ENCODE measurements at regions not wholly inside any gene's neighbourhood (a gene's known extent, or its start where the extent isn't known, plus 50 kb on each side); places are given as distances from the start of the nearest gene placed in this dataset.
"Not testable (repeated sequence)": the region's sequence is repeated elsewhere in the genome, so short reads cannot be mapped to it uniquely, and the experiment has no call there.

GRCh38 chr19:28296506-28296905 lies 916.4 kb downstream of the UQCRFS1 start:
- Mint-ChIP-seq H3K4me3 (no peak overlapping the region), H3K4me1 (no peaks in the 10 kb centered on the region), H3K36me3 (no peaks in the 10 kb centered on the region), H3K9me3 (peaks cover 0 to 4% (median 0%) of the 10 kb centered on the region in 6 donors), H3K27ac (no peak overlapping the region), H3K27me3 (ENCODE audit: low read depth in 3 of 3) (peaks cover 2 to 5% (median 4%) of the 10 kb centered on the region in 3 donors)
- no peak for DNase-seq

- not testable (repeated sequence) for H3K9me3 Mint-ChIP-seq; DNase-seq; H3K4me1 Mint-ChIP-seq; H3K4me3 Mint-ChIP-seq; H3K27me3 Mint-ChIP-seq (ENCODE audit: low read depth in 3 of 3); H3K27ac Mint-ChIP-seq; H3K36me3 Mint-ChIP-seq
These were observed 918.0 kb downstream of the UQCRFS1 start for GRCh38 chr19:28294975-28295374.

- Mint-ChIP-seq H3K9me3 (peaks cover 0 to 4% (median 0%) of the 10 kb centered on the region in 6 donors), H3K4me3 (no peak overlapping the region), H3K27me3 (ENCODE audit: low read depth in 3 of 3) (peaks cover 2 to 5% (median 4%) of the 10 kb centered on the region in 3 donors), H3K27ac (no peak overlapping the region), H3K4me1 (no peaks in the 10 kb centered on the region), H3K36me3 (no peaks in the 10 kb centered on the region)
- no peak for DNase-seq
These were observed 918.6 kb downstream of the UQCRFS1 start for GRCh38 chr19:28294395-28294794.

GRCh38 chr19:28293685-28294084 lies 919.3 kb downstream of the UQCRFS1 start:
- H3K27ac Mint-ChIP-seq, result no peak overlapping the region
- no peaks in the 10 kb centered on the region for H3K36me3 Mint-ChIP-seq
- peaks cover 4 to 6% (median 5%) of the 10 kb centered on the region in 3 donors for H3K27me3 Mint-ChIP-seq (ENCODE audit: low read depth in 3 of 3)

GRCh38 chr19:28292822-28293500 lies 920.0 kb downstream of the UQCRFS1 start:
- H3K27me3 Mint-ChIP-seq (ENCODE audit: low read depth in 3 of 3), result peaks cover 4 to 11% (median 5%) of the 10 kb centered on the region in 3 donors
- no peak for DNase-seq
- H3K4me1 Mint-ChIP-seq, result no peaks in the 10 kb centered on the region
- H3K27ac Mint-ChIP-seq, result no peak overlapping the region
- no peaks in the 10 kb centered on the region for H3K36me3 Mint-ChIP-seq
- H3K4me3 Mint-ChIP-seq, result no peak overlapping the region
- H3K9me3 Mint-ChIP-seq, result peaks cover 0 to 3% (median 0%) of the 10 kb centered on the region in 6 donors

More at GRCh38 chr19:28293685-28294084, 919.3 kb downstream of the UQCRFS1 start:
- DNase-seq, result no peak
- no peak overlapping the region for H3K4me3 Mint-ChIP-seq
- peaks cover 0 to 4% (median 0%) of the 10 kb centered on the region in 6 donors for H3K9me3 Mint-ChIP-seq
- no peaks in the 10 kb centered on the region for H3K4me1 Mint-ChIP-seq

- peaks cover 4 to 11% (median 5%) of the 10 kb centered on the region in 3 donors for H3K27me3 Mint-ChIP-seq (ENCODE audit: low read depth in 3 of 3)
- H3K4me3 Mint-ChIP-seq, result no peak overlapping the region
- H3K4me1 Mint-ChIP-seq, result no peaks in the 10 kb centered on the region
- peaks cover 0 to 4% (median 0%) of the 10 kb centered on the region in 6 donors for H3K9me3 Mint-ChIP-seq
- DNase-seq, result no peak
- H3K36me3 Mint-ChIP-seq, result no peaks in the 10 kb centered on the region
- H3K27ac Mint-ChIP-seq, result no peak overlapping the region
These were observed 921.1 kb downstream of the UQCRFS1 start for GRCh38 chr19:28291874-28292273.

- Mint-ChIP-seq H3K4me3 (no peak overlapping the region), H3K4me1 (no peaks in the 10 kb centered on the region), H3K9me3 (peaks cover 0 to 4% (median 0%) of the 10 kb centered on the region in 6 donors), H3K27ac (no peak overlapping the region), H3K27me3 (ENCODE audit: low read depth in 3 of 3) (peaks cover 4 to 11% (median 5%) of the 10 kb centered on the region in 3 donors), H3K36me3 (no peaks in the 10 kb centered on the region)
- no peak for DNase-seq
These were observed 921.8 kb downstream of the UQCRFS1 start for GRCh38 chr19:28290963-28291657.

GRCh38 chr19:28289295-28290063 lies 923.5 kb downstream of the UQCRFS1 start:
- no peaks in the 10 kb centered on the region for H3K4me1 Mint-ChIP-seq

GRCh38 chr19:28288572-28289264 lies 924.2 kb downstream of the UQCRFS1 start:
- no peaks in the 10 kb centered on the region for H3K4me1 Mint-ChIP-seq
- no peak overlapping the region for H3K4me3 Mint-ChIP-seq

More at GRCh38 chr19:28289295-28290063, 923.5 kb downstream of the UQCRFS1 start:
- DNase-seq, result no peak
- no peaks in the 10 kb centered on the region for H3K36me3 Mint-ChIP-seq
- H3K27me3 Mint-ChIP-seq (ENCODE audit: low read depth in 3 of 3), result peaks cover 4 to 11% (median 8%) of the 10 kb centered on the region in 3 donors
- H3K9me3 Mint-ChIP-seq, result peaks cover 0 to 4% (median 0%) of the 10 kb centered on the region in 6 donors
- H3K27ac Mint-ChIP-seq, result no peak overlapping the region
- H3K4me3 Mint-ChIP-seq, result no peak overlapping the region

GRCh38 chr19:28285917-28286316 lies 927.0 kb downstream of the UQCRFS1 start:
- Mint-ChIP-seq H3K4me1 (no peaks in the 10 kb centered on the region), H3K36me3 (no peaks in the 10 kb centered on the region), H3K9me3 (peaks cover 0 to 4% (median under 1%) of the 10 kb centered on the region in 6 donors), H3K27ac (no peak overlapping the region), H3K4me3 (no peak overlapping the region), H3K27me3 (ENCODE audit: low read depth in 3 of 3) (peaks cover 8 to 20% (median 9%) of the 10 kb centered on the region in 3 donors)
- DNase-seq, result no peak

More at GRCh38 chr19:28288572-28289264, 924.2 kb downstream of the UQCRFS1 start:
- DNase-seq, result no peak
- no peaks in the 10 kb centered on the region for H3K36me3 Mint-ChIP-seq
- no peak overlapping the region for H3K27ac Mint-ChIP-seq
- H3K27me3 Mint-ChIP-seq (ENCODE audit: low read depth in 3 of 3), result peaks cover 4 to 11% (median 8%) of the 10 kb centered on the region in 3 donors
- peaks cover 0 to 4% (median 0%) of the 10 kb centered on the region in 6 donors for H3K9me3 Mint-ChIP-seq

GRCh38 chr19:28285078-28285477 lies 927.9 kb downstream of the UQCRFS1 start:
- Mint-ChIP-seq H3K9me3 (peaks cover 0 to 4% (median under 1%) of the 10 kb centered on the region in 6 donors), H3K4me3 (no peak overlapping the region), H3K27ac (no peak overlapping the region), H3K27me3 (ENCODE audit: low read depth in 3 of 3) (peaks cover 8 to 20% (median 9%) of the 10 kb centered on the region in 3 donors), H3K36me3 (no peaks in the 10 kb centered on the region), H3K4me1 (no peaks in the 10 kb centered on the region)
- no peak for DNase-seq

GRCh38 chr19:28284389-28284788 lies 928.6 kb downstream of the UQCRFS1 start:
- no peak overlapping the region for H3K27ac Mint-ChIP-seq
- DNase-seq, result no peak
- H3K36me3 Mint-ChIP-seq, result no peaks in the 10 kb centered on the region
- no peak overlapping the region for H3K4me3 Mint-ChIP-seq
- peaks cover 0 to 4% (median under 1%) of the 10 kb centered on the region in 6 donors for H3K9me3 Mint-ChIP-seq
- no peaks in the 10 kb centered on the region for H3K4me1 Mint-ChIP-seq
- H3K27me3 Mint-ChIP-seq (ENCODE audit: low read depth in 3 of 3), result peaks cover 8 to 20% (median 9%) of the 10 kb centered on the region in 3 donors

- no peak for DNase-seq
- no peak overlapping the region for H3K27ac Mint-ChIP-seq
- peaks cover 9 to 17% (median 12%) of the 10 kb centered on the region in 3 donors for H3K27me3 Mint-ChIP-seq (ENCODE audit: low read depth in 3 of 3)
- H3K9me3 Mint-ChIP-seq, result peaks cover 0 to 4% (median under 1%) of the 10 kb centered on the region in 6 donors
- H3K4me3 Mint-ChIP-seq, result peak overlapping the region in 1 of 5 donors; percentile 52
- H3K36me3 Mint-ChIP-seq, result no peaks in the 10 kb centered on the region
- no peaks in the 10 kb centered on the region for H3K4me1 Mint-ChIP-seq
These were observed 929.4 kb downstream of the UQCRFS1 start for GRCh38 chr19:28283592-28283991.

Data from immature natural killer cell (primary cell).